HAP-1 (cell line): ENCODE measurements at regions not wholly inside any gene's neighbourhood (a gene's known extent, or its start where the extent isn't known, plus 50 kb on each side); places are given as distances from the start of the nearest gene placed in this dataset.

Experiments used
- DNase-seq, 2 experiments: peaks; one replicate each; pipeline ENCODE4 v3.0.0-alpha.2; 2016 to 2020; ENCODE audit warnings: low spot score in 2 of 2
- H3K27me3 ChIP-seq: fragments of 250-450 bp; sonication (Bioruptor Pico); 2 replicates; pipeline ENCODE4 v1.5.1; 2020; ENCODE audit warnings: low read depth, mild to moderate bottlenecking, moderate library complexity
- H3K36me3 ChIP-seq: fragments of 250-450 bp; sonication (Bioruptor Pico); replicated peaks from 2 replicates; pipeline ENCODE4 v1.5.1; 2020; ENCODE audit warnings: mild to moderate bottlenecking
- H3K4me1 ChIP-seq: fragments of 250-450 bp; sonication (Bioruptor Pico); 2 replicates; pipeline ENCODE4 v1.5.1; 2020; ENCODE audit warnings: mild to moderate bottlenecking
- H3K4me3 ChIP-seq: fragments of 250-450 bp; sonication (Bioruptor Pico); 2 replicates; pipeline ENCODE4 v1.5.1; 2020; ENCODE audit warnings: mild to moderate bottlenecking, moderate library complexity
- H3K9me3 ChIP-seq: fragments of 250-450 bp; sonication (Bioruptor Pico); 2 replicates; pipeline ENCODE4 v1.5.1; 2020; ENCODE audit warnings: mild to moderate bottlenecking, moderate library complexity
- in situ Hi-C: fragments of 300-500 bp; cut with MboI; formaldehyde crosslinking; loops from 3 replicates; pipeline ENCODE4 v1.14.3; 2020; ENCODE audit warnings: low sequenced_read_pairs, inconsistent platforms, mixed read lengths

DNA sequence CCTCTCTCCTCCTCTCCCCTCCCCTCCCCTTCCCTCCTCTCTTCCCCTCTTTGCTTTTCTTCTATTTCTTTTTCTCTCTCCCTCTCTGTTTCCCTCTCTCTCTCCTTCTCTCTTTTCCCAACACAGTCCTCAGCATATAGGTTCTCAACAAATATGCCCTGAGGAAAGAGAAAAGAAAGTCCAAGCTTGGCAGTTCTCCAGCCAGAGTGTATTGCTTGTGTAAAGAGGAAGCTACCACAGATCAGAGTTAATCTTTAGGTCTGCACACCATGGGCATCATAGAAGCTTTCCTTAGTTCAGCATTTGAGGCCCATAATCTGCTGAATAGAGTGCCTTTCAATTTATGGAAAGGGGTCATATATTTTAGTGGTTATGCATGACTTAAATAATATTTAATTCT is 382.8 kb upstream of the WWC1 start:
- H3K9me3 ChIP-seq, result no peaks in the 10 kb centered on the region

DNA sequence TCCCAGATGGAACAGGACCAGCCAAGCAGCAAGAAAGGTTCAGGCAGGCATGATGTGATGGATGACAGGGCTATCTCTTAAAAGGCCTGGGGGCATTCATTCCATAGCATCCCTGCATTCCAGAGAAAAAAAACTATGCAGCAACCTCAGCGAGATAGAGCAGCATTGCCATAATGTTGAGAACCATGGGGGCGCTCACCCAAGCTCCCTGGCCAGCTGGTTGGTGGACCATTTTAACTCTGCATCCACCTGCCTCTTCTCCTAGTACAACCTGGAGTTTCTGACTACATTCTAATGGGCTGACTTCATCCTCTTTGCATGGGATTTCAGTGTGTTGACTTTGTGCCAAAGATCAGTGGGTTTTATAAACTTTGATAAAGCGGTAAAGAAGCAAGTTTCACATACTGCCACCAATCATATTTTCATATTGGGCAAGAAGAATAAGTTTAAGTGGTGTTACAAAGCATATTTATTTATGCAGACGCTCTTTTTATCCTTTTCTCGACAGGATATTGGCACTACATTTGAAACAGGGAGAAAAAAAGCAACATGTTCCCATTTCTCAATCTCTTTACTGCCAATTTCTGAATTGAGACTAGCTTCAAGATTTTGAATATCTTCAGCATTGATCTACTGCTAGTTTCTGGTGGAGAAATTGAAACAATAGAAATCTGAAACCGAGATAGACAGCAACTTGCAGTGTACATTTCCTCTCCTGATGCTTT is 378.3 kb upstream of the WWC1 start:
- DNase-seq, result no peak
- no peak overlapping the region for H3K4me3 ChIP-seq
- peaks cover 5% of the 10 kb centered on the region for H3K27me3 ChIP-seq
- H3K36me3 ChIP-seq, result no peaks in the 10 kb centered on the region
- in situ Hi-C loops, result no loop called here
- H3K9me3 ChIP-seq, result no peaks in the 10 kb centered on the region
- H3K4me1 ChIP-seq, result no peaks in the 10 kb centered on the region; the same call in 1 of the 2 replicates

More for the DNA sequence above, 382.8 kb upstream of the WWC1 start:
- Histone ChIP-seq H3K4me1 (no peaks in the 10 kb centered on the region; the same call in 1 of the 2 replicates), H3K4me3 (no peak overlapping the region), H3K36me3 (no peaks in the 10 kb centered on the region), H3K27me3 (peaks cover 5% of the 10 kb centered on the region)
- in situ Hi-C loops, result no loop called here
- peak in 1 of 2 experiments; percentile 14 for DNase-seq

DNA sequence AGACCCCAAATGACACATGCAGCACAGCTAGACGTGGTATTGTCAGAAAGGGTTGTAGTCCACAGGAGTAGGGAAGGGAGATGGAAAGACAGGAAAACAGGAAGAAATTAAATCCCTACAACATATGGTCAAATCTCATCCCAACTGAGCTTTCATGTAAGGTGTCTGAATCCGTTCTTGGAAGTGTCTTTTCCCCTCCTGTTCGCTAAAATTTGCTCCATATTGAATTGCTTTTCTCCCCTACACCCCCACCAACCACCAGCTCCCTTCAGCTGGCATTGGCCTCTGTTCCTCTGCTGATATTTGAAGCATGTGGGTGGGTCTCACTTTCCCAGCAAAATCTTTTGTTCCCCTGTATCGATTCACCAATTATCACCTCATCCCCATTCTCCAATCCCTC is 376.2 kb upstream of the WWC1 start:
- in situ Hi-C loops, result no loop called here
- Histone ChIP-seq H3K27me3 (peaks cover 5% of the 10 kb centered on the region), H3K36me3 (no peaks in the 10 kb centered on the region), H3K9me3 (no peaks in the 10 kb centered on the region), H3K4me3 (no peak overlapping the region), H3K4me1 (no peaks in the 10 kb centered on the region)
- no peak for DNase-seq

DNA sequence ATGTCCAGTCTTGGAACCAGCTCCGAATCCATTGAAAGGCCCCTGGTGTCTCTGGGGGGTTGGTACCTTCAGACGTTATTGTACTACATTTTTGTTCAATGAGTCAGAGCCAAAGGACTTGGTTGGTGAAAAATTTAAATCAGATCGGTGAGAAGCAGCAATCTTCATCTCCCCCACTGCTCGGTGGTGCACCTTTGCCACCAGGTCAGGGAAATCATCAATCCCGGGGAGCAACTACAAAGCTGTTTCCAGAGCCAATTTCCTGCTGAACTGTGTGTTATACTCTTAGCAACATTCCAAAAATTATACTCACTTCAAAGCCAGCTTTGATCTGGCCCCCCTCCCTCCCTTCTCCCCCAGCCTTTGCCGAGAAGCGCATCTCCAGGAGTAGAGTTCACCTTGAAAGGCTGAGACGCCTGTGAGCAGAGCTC is 375.2 kb upstream of the WWC1 start:
- no peak for DNase-seq
- H3K4me1 ChIP-seq, result no peaks in the 10 kb centered on the region
- H3K4me3 ChIP-seq, result no peak overlapping the region
- H3K36me3 ChIP-seq, result no peaks in the 10 kb centered on the region
- in situ Hi-C loops, result no loop called here
- H3K27me3 ChIP-seq, result no peaks in the 10 kb centered on the region; the same call in 1 of the 2 replicates
- no peaks in the 10 kb centered on the region for H3K9me3 ChIP-seq

DNA sequence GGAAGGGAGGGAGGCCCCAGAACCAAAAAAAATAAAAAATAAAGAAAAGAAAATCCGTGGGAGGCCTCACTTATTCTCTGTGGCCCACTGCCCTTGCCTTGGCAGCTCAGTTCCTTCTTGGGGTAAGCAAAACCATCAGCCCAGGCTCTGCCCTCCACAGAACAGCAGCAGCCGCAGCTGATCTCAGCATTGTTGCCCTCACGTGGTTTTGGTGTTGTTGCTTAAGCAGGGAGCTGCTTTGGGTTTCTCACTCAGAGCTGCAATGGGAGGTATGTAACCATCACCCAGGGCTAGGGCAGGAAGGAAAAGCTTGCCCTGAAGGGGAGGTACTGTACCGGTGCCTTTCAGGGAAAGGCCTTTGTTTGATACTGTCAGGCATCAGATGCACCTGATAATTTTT is 374.7 kb upstream of the WWC1 start:
- no peak for DNase-seq
- no peaks in the 10 kb centered on the region for H3K4me1 ChIP-seq
- in situ Hi-C loops, result no loop called here
- H3K4me3 ChIP-seq, result no peak overlapping the region
- H3K9me3 ChIP-seq, result no peaks in the 10 kb centered on the region
- no peaks in the 10 kb centered on the region; the same call in 1 of the 2 replicates for H3K27me3 ChIP-seq
- H3K36me3 ChIP-seq, result no peaks in the 10 kb centered on the region

DNA sequence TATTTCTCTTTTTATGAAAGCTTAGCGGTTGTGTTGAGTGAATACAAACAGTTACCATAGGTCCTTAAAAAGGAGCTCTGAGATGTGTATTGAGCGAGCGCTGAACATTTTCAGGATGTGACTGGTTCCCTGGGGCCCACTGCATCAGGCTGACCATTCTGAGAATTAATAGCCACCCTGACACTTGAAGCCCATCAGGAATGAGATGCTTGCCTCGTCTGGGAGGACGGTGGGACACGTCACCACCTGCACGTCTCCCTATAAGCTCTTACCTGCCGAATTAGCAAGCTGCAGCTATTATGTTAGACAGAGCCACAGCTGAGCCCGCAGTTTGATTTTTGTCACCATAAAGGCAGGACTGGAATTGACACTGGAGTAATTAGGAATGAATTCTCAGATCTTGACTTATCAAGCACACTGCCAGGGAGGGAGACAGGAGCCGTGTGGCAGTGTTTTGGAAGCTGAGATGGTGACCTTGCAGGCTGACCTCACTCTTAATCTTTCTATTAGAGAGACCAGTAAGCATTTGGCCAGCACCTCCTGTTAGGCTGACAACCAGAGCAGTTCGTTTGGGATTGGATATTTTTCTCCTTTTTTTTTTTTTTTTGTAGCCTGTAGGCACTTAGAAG is 373.1 kb upstream of the WWC1 start:
- DNase-seq, result no peak
- H3K36me3 ChIP-seq, result no peaks in the 10 kb centered on the region
- H3K4me3 ChIP-seq, result no peak overlapping the region
- in situ Hi-C loops, result no loop called here
- H3K27me3 ChIP-seq, result no peaks in the 10 kb centered on the region
- H3K9me3 ChIP-seq, result no peaks in the 10 kb centered on the region
- no peaks in the 10 kb centered on the region for H3K4me1 ChIP-seq

DNA sequence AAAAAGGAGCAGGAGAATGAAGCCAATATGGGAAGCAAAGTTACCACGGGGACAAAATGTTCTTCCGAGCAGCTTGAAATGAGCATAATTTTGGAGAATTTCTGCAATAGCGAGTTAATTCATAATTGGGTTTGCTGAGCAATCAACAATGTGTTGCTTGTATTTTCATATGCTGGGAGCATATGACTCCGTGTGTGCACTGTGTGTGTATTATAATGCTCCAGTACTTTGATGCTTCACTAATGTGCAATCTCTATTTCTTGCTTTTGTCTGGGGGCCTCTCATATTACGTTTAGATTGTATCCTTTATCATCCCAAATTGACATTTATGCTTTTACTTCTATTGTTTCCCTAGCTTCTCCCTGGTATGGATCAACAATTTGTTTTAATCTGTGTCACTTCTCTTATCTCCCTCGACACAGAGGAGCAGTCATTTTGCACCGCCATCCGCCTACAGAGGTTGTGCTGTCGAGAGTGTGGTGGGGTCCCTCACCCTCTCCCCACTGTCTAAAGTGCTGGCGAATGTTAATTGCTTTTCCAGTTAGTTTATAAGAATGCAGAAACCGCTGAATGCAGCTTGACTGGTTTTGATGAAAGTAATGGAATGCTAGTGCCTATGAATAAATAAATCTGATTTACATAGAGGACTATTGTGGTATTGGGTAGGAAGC is 372.5 kb upstream of the WWC1 start:
- Histone ChIP-seq H3K4me3 (no peak overlapping the region), H3K4me1 (no peaks in the 10 kb centered on the region), H3K9me3 (no peaks in the 10 kb centered on the region), H3K36me3 (no peaks in the 10 kb centered on the region), H3K27me3 (no peaks in the 10 kb centered on the region)
- in situ Hi-C loops, result no loop called here
- DNase-seq, result no peak

DNA sequence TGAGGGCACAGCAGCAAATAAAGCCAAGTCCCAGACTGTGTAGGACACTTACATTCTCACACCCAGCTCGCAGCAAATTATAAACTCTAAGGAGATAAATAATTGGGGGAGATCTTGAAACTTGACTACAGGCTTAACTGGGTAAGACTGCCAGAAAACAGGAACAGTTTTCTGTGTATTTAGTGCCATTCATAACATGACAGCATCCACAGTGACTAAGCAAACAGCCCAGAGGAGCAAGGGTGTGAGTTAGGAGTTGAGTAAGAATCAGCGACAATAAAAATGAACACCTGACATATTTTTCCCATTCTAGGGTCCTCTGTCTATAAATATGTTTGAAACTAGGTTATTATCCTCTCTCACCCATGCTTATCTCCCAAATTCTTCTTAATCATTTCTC is 370.9 kb upstream of the WWC1 start:
- H3K27me3 ChIP-seq, result 0 out of 2 replicates have a peak, but pooled peaks cover 2% of the 10 kb centered on the region
- no peaks in the 10 kb centered on the region for H3K4me1 ChIP-seq
- H3K9me3 ChIP-seq, result no peaks in the 10 kb centered on the region
- no peak for DNase-seq
- no peaks in the 10 kb centered on the region for H3K36me3 ChIP-seq
- H3K4me3 ChIP-seq, result no peak overlapping the region
- in situ Hi-C loops, result no loop called here

DNA sequence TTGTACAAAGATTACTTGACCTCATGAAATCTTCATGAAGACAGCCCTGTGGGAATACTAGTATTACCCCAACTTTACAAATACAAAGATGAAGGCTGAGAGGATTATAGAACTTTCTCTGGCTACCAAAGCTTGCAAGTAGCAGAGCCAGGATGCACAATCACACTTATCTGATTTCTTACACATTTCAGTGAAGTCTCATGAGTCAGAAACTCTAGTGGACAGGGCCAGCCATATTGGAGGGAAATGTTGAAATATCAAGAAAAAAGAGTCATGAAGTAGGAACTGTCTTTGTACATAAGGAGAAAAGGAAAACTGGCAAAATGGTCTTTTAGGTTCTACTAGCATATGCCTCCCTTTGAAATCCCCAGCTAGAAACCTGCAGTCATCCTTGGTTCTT is 369.6 kb upstream of the WWC1 start:
- Histone ChIP-seq H3K36me3 (no peaks in the 10 kb centered on the region), H3K4me3 (no peak overlapping the region), H3K9me3 (no peaks in the 10 kb centered on the region), H3K27me3 (0 out of 2 replicates have a peak, but pooled peaks cover 2% of the 10 kb centered on the region), H3K4me1 (no peaks in the 10 kb centered on the region)
- in situ Hi-C loops, result no loop called here
- no peak for DNase-seq

DNA sequence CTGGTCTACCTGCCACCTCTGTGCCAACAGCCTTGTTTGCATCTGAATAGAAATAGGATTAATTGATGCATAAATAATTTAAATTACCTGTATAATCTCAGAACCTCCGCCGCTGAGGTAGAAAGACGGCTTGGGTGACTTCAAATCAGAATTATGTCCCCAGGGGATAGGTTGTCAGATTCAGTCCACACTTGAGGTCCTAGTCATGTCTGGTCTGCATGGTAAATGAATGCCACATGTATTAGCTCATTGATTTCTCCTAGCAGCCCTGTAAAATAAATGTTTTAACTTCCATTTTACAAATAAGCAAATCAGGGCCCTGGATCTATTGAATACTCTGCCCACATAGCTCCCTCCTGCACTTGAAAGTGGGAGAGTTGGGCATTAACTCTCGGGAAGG is 368.0 kb upstream of the WWC1 start:
- Histone ChIP-seq H3K9me3 (no peaks in the 10 kb centered on the region), H3K4me3 (no peak overlapping the region), H3K36me3 (no peaks in the 10 kb centered on the region), H3K27me3 (0 out of 2 replicates have a peak, but pooled peaks cover 2% of the 10 kb centered on the region), H3K4me1 (no peaks in the 10 kb centered on the region)
- in situ Hi-C loops, result no loop called here
- no peak for DNase-seq

DNA sequence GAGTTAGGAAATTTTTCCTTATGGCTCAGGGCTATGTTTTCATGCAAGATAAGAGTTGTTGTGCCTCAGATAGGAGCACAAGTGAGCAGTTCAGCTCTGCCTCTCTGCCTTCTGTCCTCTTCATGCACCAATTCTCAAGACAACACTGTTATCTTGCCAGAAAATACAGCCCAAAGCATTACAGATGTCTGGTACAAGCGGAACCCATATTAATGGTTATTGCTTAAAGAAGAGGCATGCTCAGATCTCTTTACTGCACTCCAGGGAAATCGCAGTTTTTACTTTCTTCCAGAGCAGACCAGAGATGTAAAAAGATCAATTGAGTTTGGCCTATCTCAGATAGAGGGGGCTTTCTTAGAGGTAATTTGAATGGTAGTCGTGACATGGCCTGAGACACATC is 361.6 kb upstream of the WWC1 start:
- Histone ChIP-seq H3K36me3 (no peaks in the 10 kb centered on the region), H3K4me1 (no peaks in the 10 kb centered on the region), H3K27me3 (0 out of 2 replicates have a peak, but pooled peaks cover 6% of the 10 kb centered on the region), H3K4me3 (no peak overlapping the region), H3K9me3 (no peaks in the 10 kb centered on the region)
- no peak for DNase-seq
- in situ Hi-C loops, result no loop called here

DNA sequence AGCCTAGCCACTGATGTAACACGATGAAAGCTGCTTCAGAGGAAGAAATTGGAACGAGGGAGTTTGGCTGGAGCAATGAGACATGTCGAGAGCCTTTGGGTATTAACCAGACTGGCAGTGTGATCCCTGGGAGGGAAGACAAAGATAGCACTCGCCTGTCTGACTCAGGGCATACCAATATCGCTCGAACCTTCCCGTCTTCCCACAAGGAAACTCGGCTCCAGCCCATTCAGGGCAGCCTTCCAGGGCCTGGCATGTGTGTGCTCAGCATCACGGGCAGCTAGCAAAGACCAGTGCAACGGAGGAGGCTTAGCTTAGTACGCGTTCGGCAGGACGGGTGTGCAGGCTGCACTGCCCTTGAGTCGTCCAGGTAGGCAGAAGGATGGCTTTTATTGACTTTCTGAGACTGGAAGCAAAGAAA is 356.9 kb upstream of the WWC1 start:
- Histone ChIP-seq H3K27me3 (peaks cover 6% of the 10 kb centered on the region; the same call in 1 of the 2 replicates), H3K36me3 (no peaks in the 10 kb centered on the region), H3K4me1 (no peaks in the 10 kb centered on the region), H3K4me3 (no peak overlapping the region), H3K9me3 (no peaks in the 10 kb centered on the region)
- DNase-seq, result no peak
- in situ Hi-C loops, result no loop called here

DNA sequence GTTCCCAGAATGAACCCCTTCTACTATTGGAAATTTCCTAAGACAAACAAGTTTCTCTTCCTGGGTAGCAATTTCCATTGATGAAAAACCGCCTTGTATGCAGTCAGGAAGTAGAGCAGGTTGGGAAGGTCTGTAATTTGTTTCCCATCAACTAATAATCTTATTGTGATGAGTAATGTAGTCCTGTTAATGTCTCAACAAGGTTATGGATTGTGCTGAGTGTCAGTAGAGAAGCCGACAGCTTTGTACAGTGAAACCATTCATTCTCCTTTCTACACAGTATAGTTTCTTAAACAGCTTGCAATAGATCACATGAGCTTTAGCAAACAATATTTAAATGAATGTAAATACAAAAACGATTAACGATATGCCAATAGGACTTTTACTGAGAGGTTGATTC is 355.4 kb upstream of the WWC1 start:
- in situ Hi-C loops, result no loop called here
- Histone ChIP-seq H3K36me3 (no peaks in the 10 kb centered on the region), H3K9me3 (no peaks in the 10 kb centered on the region), H3K4me1 (no peaks in the 10 kb centered on the region), H3K27me3 (peaks cover 6% of the 10 kb centered on the region; the same call in 1 of the 2 replicates), H3K4me3 (no peak overlapping the region)
- no peak for DNase-seq
